ENCODE measurements at regions not wholly inside any gene's neighbourhood (a gene's known extent, or its start where the extent isn't known, plus 50 kb on each side); places are given as distances from the start of the nearest gene placed in this dataset.

- H3K4me3 ChIP-seq (replicated peaks; ENCODE audit: low read depth, low read length), result no peak overlapping the region
- DNase-seq (ENCODE audit: extremely low read depth, insufficient read length), result no peak
- no peak for TF ChIP-seq CTCF (IDR thresholded peaks at IDR 0.05; ENCODE audit: insufficient read depth, low read length, poor library complexity, severe bottlenecking)
- H3K27me3 ChIP-seq (replicated peaks; ENCODE audit: control insufficient read depth, insufficient read depth, low read length), result peaks cover 3% of the 10 kb centered on the region; the same call in 1 of the 2 replicates
- H3K36me3 ChIP-seq (ENCODE audit: control insufficient read depth, insufficient read depth, low read length), result no peaks in the 10 kb centered on the region
Observed at GRCh38 chr11:115743719-115744118, 239.5 kb upstream of the CADM1 start.

DNA sequence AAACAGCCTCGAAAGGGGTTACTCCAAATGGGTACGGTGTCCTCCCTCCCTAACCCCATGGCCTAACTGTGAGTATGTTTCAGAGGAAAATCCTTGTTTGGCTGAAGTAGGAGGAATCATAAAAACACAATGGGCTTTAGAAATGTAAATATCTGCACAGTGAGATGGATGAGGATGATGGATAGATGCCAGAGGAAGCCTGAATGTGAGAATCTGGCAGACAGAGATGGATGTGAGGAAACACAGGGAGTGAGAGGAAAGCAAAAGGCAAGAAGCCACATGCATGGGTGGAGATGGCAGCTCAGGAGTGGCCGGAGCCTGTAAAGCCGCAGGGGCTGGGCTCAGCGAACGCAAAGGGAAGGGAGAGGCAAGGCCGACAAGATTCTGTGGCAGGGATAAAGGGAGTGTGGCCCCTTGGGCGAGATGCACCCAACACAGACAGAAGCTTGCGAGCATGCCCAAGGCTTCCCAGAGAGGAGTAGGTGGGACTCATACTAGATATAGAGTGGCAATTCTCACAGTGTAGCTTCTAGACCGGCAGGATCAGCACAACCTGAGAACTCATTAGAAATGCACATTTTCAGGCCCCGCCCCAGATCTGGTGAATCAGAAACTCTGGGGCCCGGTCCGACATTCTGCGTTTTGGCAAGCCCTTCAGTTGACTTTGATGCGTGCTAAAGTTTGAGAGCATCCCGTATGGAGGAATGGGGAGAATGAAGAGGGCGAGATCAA is 237.3 kb upstream of the CADM1 start:
- TF ChIP-seq CTCF (IDR thresholded peaks at IDR 0.05; ENCODE audit: insufficient read depth, low read length, poor library complexity, severe bottlenecking), result no peak
- DNase-seq (ENCODE audit: extremely low read depth, insufficient read length), result no peak
- no peaks in the 10 kb centered on the region for H3K36me3 ChIP-seq (ENCODE audit: control insufficient read depth, insufficient read depth, low read length)
- no peak overlapping the region for H3K4me3 ChIP-seq (replicated peaks; ENCODE audit: low read depth, low read length)
- peaks cover 3% of the 10 kb centered on the region; the same call in 1 of the 2 replicates for H3K27me3 ChIP-seq (replicated peaks; ENCODE audit: control insufficient read depth, insufficient read depth, low read length)

GRCh38 chr11:115740324-115740723 is 236.1 kb upstream of the CADM1 start:
- peaks cover 3% of the 10 kb centered on the region; the same call in 1 of the 2 replicates for H3K27me3 ChIP-seq (replicated peaks; ENCODE audit: control insufficient read depth, insufficient read depth, low read length)
- no peaks in the 10 kb centered on the region for H3K36me3 ChIP-seq (ENCODE audit: control insufficient read depth, insufficient read depth, low read length)
- no peak overlapping the region for H3K4me3 ChIP-seq (replicated peaks; ENCODE audit: low read depth, low read length)
- TF ChIP-seq CTCF (IDR thresholded peaks at IDR 0.05; ENCODE audit: insufficient read depth, low read length, poor library complexity, severe bottlenecking), result no peak
- no peak for DNase-seq (ENCODE audit: extremely low read depth, insufficient read length)

GRCh38 chr11:115739878-115740277 is 235.7 kb upstream of the CADM1 start:
- no peak for DNase-seq (ENCODE audit: extremely low read depth, insufficient read length)
- Histone ChIP-seq H3K36me3 (ENCODE audit: control insufficient read depth, insufficient read depth, low read length) (no peaks in the 10 kb centered on the region), H3K27me3 (replicated peaks; ENCODE audit: control insufficient read depth, insufficient read depth, low read length) (peaks cover 3% of the 10 kb centered on the region; the same call in 1 of the 2 replicates), H3K4me3 (replicated peaks; ENCODE audit: low read depth, low read length) (no peak overlapping the region)
- TF ChIP-seq CTCF (IDR thresholded peaks at IDR 0.05; ENCODE audit: insufficient read depth, low read length, poor library complexity, severe bottlenecking), result no peak

DNA sequence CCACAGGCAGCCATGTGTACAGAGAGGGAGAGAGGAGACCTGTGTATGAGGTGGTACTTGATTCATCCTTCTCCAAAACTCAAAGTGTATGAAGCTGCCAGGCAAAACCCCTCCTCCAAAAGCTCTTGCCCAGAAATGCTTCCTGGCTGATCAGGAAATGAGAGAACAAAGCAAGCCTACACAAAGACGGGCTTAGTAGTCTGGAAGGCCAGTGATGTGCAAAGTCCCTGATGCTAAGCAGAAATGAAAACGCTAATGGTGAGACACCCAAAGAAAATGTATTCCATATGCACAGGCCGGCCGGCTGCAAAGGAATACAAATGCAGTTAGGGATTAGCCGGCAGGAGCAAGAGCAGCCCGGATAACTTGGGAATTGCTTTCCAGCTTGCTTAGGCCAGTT is 234.9 kb upstream of the CADM1 start:
- Histone ChIP-seq H3K36me3 (ENCODE audit: control insufficient read depth, insufficient read depth, low read length) (no peaks in the 10 kb centered on the region), H3K4me3 (replicated peaks; ENCODE audit: low read depth, low read length) (no peak overlapping the region), H3K27me3 (replicated peaks; ENCODE audit: control insufficient read depth, insufficient read depth, low read length) (peaks cover 5% of the 10 kb centered on the region)
- TF ChIP-seq CTCF (IDR thresholded peaks at IDR 0.05; ENCODE audit: insufficient read depth, low read length, poor library complexity, severe bottlenecking), result no peak
- no peak for DNase-seq (ENCODE audit: extremely low read depth, insufficient read length)
